Endodermal cell (in vitro differentiated cells): ENCODE measurements at regions not wholly inside any gene's neighbourhood (a gene's known extent, or its start where the extent isn't known, plus 50 kb on each side); places are given as distances from the start of the nearest gene placed in this dataset.

Experiments
- DNase-seq: peaks from one replicate; pipeline ENCODE4 v3.0.0-alpha.2; 2017
- H3K27ac ChIP-seq: 2 replicates; pipeline ENCODE4 v1.5.1; 2013; ENCODE audit warnings: mild to moderate bottlenecking, low read depth, low read length, moderate library complexity
- H3K27me3 ChIP-seq: 2 replicates; pipeline ENCODE4 v1.6.1; 2013; ENCODE audit warnings: mild to moderate bottlenecking, low read length, moderate library complexity; ENCODE audit not compliant: insufficient read depth, control insufficient read depth, poor library complexity, severe bottlenecking
- H3K36me3 ChIP-seq: 2 replicates; pipeline ENCODE4 v1.7.0; 2013; ENCODE audit warnings: mild to moderate bottlenecking, low read length, moderate library complexity; ENCODE audit not compliant: control insufficient read depth, insufficient read depth
- H3K4me1 ChIP-seq: one replicate; pipeline ENCODE4 v1.7.0; 2013; ENCODE audit warnings: low read length; ENCODE audit not compliant: control insufficient read depth, insufficient read depth
- H3K4me3 ChIP-seq: 2 replicates; pipeline ENCODE4 v1.5.1; 2013; ENCODE audit warnings: mild to moderate bottlenecking, low read length, moderate library complexity
- H3K9ac ChIP-seq: 2 replicates; pipeline ENCODE4 v1.6.1; 2013; ENCODE audit warnings: mild to moderate bottlenecking, low read length, moderate library complexity; ENCODE audit not compliant: poor library complexity, severe bottlenecking; ENCODE audit errors: extremely low read depth
- H3K9me3 ChIP-seq: 2 replicates; pipeline ENCODE4 v1.6.1; 2013; ENCODE audit warnings: mild to moderate bottlenecking, low read length, moderate library complexity; ENCODE audit not compliant: control insufficient read depth
- H3K27ac Mint-ChIP-seq: 2 replicates; pipeline ENCODE4 v1.8.0; 2020; ENCODE audit warnings: mixed read lengths
- H3K27me3 Mint-ChIP-seq: 2 replicates; pipeline ENCODE4 v1.8.0; 2021; ENCODE audit warnings: mild to moderate bottlenecking, mixed read lengths; ENCODE audit not compliant: insufficient read depth
- H3K36me3 Mint-ChIP-seq: 2 replicates; pipeline ENCODE4 v1.8.0; 2020; ENCODE audit warnings: low read depth, mixed read lengths
- H3K4me1 Mint-ChIP-seq: 2 replicates; pipeline ENCODE4 v1.8.0; 2020; ENCODE audit warnings: mixed read lengths
- H3K4me3 Mint-ChIP-seq: 2 replicates; pipeline ENCODE4 v1.8.0; 2020; ENCODE audit warnings: mild to moderate bottlenecking, moderate library complexity, mixed read lengths
- H3K9me3 Mint-ChIP-seq: 2 replicates; pipeline ENCODE4 v1.8.0; 2020; ENCODE audit warnings: mild to moderate bottlenecking, mixed read lengths
- CTCF ChIP-seq: fragments of 200-600 bp; sonication (generic); conservative IDR thresholded peaks from 2 replicates; pipeline ENCODE4 v1.5.0; 2021; ENCODE audit warnings: antibody characterized with exemption, mild to moderate bottlenecking
- WGBS, 2 experiments: methylation state at CpG; one replicate each; pipeline versions ENCODE4 v1.1.5 to v1.1.7; 2013; ENCODE audit warnings: missing lambda C conversion rate in 2 of 2, mixed read lengths in 1 of 2; ENCODE audit not compliant: insufficient coverage in 1 of 2, insufficient read length in 1 of 2; 5-methylcytosine and 5-hydroxymethylcytosine counted together

- no peaks in the 10 kb centered on the region for H3K27me3 Mint-ChIP-seq
- Histone ChIP-seq H3K27me3 (no peaks in the 10 kb centered on the region), H3K36me3 (no peaks in the 10 kb centered on the region), H3K4me3 (no peak overlapping the region), H3K27ac (no peak overlapping the region), H3K4me1 (no peaks in the 10 kb centered on the region), H3K9ac (no peak overlapping the region), H3K9me3 (no peaks in the 10 kb centered on the region)
- no peak for DNase-seq
- peaks cover 2% of the 10 kb centered on the region for H3K4me1 Mint-ChIP-seq
- no peak for TF ChIP-seq CTCF
- H3K27ac Mint-ChIP-seq = no peak overlapping the region
- H3K9me3 Mint-ChIP-seq = no peaks in the 10 kb centered on the region
- H3K36me3 Mint-ChIP-seq = no peaks in the 10 kb centered on the region
- no peak overlapping the region for H3K4me3 Mint-ChIP-seq
- 88 to 94% methylated on average over 12 to 13 of the region's 13 CpGs for WGBS, 2 experiments
Observed at GRCh38 chr7:152565731-152566130, 110.2 kb downstream of the XRCC2 start.

- H3K27me3 ChIP-seq = no peaks in the 10 kb centered on the region
Observed at GRCh38 chr7:152564656-152565250, 111.2 kb downstream of the XRCC2 start.

GRCh38 chr7:152556013-152556755 is 119.8 kb downstream of the XRCC2 start:
- no peaks in the 10 kb centered on the region for H3K9me3 ChIP-seq
- 90 to 94% methylated on average over 12 to 20 of the region's 20 CpGs for WGBS, 2 experiments
- Mint-ChIP-seq H3K27ac (peak overlapping the region; percentile 40), H3K9me3 (no peaks in the 10 kb centered on the region), H3K4me3 (no peak overlapping the region), H3K36me3 (no peaks in the 10 kb centered on the region), H3K27me3 (no peaks in the 10 kb centered on the region), H3K4me1 (peaks cover 10% of the 10 kb centered on the region)
- no peaks in the 10 kb centered on the region for H3K36me3 ChIP-seq
- no peak overlapping the region for H3K27ac ChIP-seq
- no peak for TF ChIP-seq CTCF
- H3K9ac ChIP-seq = no peak overlapping the region
- no peaks in the 10 kb centered on the region for H3K4me1 ChIP-seq
- no peak overlapping the region for H3K4me3 ChIP-seq
- no peaks in the 10 kb centered on the region for H3K27me3 ChIP-seq
- DNase-seq = peak; percentile 62

More at GRCh38 chr7:152564656-152565250, 111.2 kb downstream of the XRCC2 start:
- Histone ChIP-seq H3K27ac (no peak overlapping the region), H3K9ac (no peak overlapping the region), H3K4me3 (no peak overlapping the region), H3K36me3 (no peaks in the 10 kb centered on the region), H3K9me3 (no peaks in the 10 kb centered on the region), H3K4me1 (no peaks in the 10 kb centered on the region)
- H3K27me3 Mint-ChIP-seq = no peaks in the 10 kb centered on the region
- no peaks in the 10 kb centered on the region for H3K36me3 Mint-ChIP-seq
- no peaks in the 10 kb centered on the region for H3K9me3 Mint-ChIP-seq
- DNase-seq = no peak
- H3K4me3 Mint-ChIP-seq = no peak overlapping the region
- WGBS, 2 experiments = 89 to 93% methylated on average over 6 to 8 of the region's 8 CpGs
- H3K4me1 Mint-ChIP-seq = peaks cover 2% of the 10 kb centered on the region
- no peak overlapping the region for H3K27ac Mint-ChIP-seq
- no peak for TF ChIP-seq CTCF
